Sigmoid colon (tissue), 3 donors: ENCODE measurements at regions not wholly inside any gene's neighbourhood (a gene's known extent, or its start where the extent isn't known, plus 50 kb on each side); places are given as distances from the start of the nearest gene placed in this dataset.

Experiments used
- CTCF ChIP-seq, 4 experiments: fragments of 450-650 bp in 3 of 4; fragments of 200-600 bp in 1 of 4; IDR thresholded peaks; one replicate each; pipeline ENCODE4 v1.5.1; 2016 to 2019; ENCODE audit warnings: antibody characterized with exemption in 4 of 4, mild to moderate bottlenecking in 3 of 4, moderate library complexity in 2 of 4
- POLR2A ChIP-seq, 2 donors: fragments of 450-650 bp; IDR thresholded peaks; one replicate each; pipeline ENCODE4 v1.6.1; 2016; ENCODE audit warnings: antibody characterized with exemption in 2 of 2, mild to moderate bottlenecking in 2 of 2, moderate library complexity in 2 of 2

GRCh38 chr5:112581811-112582320 is 155.8 kb upstream of the APC start:
- TF ChIP-seq CTCF (IDR thresholded peaks at IDR 0.05) = no peak
- TF ChIP-seq POLR2A (IDR thresholded peaks at IDR 0.05) = no peak
